ENCODE measurements at regions not wholly inside any gene's neighbourhood (a gene's known extent, or its start where the extent isn't known, plus 50 kb on each side); places are given as distances from the start of the nearest gene placed in this dataset.

DNA sequence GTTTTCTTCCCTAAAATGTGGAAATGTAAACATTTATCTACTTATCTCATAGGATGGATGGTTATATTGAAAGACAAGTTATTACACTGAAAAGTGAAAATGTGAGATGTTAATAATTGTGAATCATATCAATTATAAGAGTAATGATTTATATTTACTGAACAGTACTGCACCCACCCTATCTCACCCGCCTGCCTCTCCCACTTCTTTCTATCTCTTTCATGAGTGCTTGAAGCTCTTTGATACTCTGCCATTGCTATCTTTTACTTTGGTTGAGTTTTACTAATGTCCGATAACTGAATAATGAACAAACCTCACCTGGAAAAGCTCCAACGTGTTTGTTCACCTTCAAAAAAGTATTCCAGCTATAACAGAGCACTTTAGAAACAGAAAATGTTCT is 263.0 kb upstream of the UBASH3B start:
- TF ChIP-seq, protein P1, sequence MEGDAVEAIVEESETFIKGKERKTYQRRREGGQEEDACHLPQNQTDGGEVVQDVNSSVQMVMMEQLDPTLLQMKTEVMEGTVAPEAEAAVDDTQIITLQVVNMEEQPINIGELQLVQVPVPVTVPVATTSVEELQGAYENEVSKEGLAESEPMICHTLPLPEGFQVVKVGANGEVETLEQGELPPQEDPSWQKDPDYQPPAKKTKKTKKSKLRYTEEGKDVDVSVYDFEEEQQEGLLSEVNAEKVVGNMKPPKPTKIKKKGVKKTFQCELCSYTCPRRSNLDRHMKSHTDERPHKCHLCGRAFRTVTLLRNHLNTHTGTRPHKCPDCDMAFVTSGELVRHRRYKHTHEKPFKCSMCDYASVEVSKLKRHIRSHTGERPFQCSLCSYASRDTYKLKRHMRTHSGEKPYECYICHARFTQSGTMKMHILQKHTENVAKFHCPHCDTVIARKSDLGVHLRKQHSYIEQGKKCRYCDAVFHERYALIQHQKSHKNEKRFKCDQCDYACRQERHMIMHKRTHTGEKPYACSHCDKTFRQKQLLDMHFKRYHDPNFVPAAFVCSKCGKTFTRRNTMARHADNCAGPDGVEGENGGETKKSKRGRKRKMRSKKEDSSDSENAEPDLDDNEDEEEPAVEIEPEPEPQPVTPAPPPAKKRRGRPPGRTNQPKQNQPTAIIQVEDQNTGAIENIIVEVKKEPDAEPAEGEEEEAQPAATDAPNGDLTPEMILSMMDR (conservative IDR thresholded peaks at IDR 0.05) = no peak
- no peak for TF ChIP-seq ZFX (IDR thresholded peaks at IDR 0.05)

Measured in C4-2B (cell line).